ENCODE measurements at regions not wholly inside any gene's neighbourhood (a gene's known extent, or its start where the extent isn't known, plus 50 kb on each side); places are given as distances from the start of the nearest gene placed in this dataset.

DNA sequence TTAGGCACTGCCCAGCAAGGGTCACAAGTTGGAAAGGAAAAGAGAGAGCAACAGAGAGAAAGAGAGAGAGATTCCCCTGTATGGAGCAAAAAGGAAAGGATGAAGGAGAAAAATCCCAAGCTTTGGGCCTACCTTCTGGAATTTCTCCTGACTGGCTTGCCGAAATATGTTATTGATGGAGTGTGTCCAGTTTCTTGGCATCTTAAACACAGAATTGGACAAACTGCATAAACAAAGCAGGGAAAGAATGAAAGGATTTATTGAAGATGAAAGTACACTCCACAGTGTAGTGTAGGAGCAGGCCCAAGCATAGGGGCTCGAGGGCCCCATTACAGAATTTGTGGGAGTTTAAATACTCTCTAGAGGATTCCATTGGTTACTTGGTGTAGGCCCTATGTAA, 627.8 kb upstream of the CNTNAP2 start:
- Histone ChIP-seq H3K27me3 (ENCODE audit: insufficient read depth) (no peaks in the 10 kb centered on the region), H3K9me2 (ENCODE audit: insufficient read depth) (no peaks in the 10 kb centered on the region), H3K4me2 (no peak overlapping the region), H3K4me3 (no peak overlapping the region), H3K79me2 (replicated peaks; ENCODE audit: insufficient read depth) (no peaks in the 10 kb centered on the region), H3K36me3 (ENCODE audit: insufficient read depth) (0 out of 2 replicates have a peak, but pooled peaks cover 5% of the 10 kb centered on the region), H2AFZ (no peak overlapping the region), H4K20me1 (replicated peaks; ENCODE audit: insufficient read depth) (no peaks in the 10 kb centered on the region), H3K27ac (ENCODE audit: low read depth) (no peak overlapping the region), H3K4me1 (ENCODE audit: insufficient read depth) (no peaks in the 10 kb centered on the region), H3F3A (replicated peaks; ENCODE audit: low read depth) (no peaks in the 10 kb centered on the region)
- Mint-ChIP-seq H3K27ac (no peak overlapping the region), H3K4me1 (no peaks in the 10 kb centered on the region), H3K9me3 (peaks cover 81% of the 10 kb centered on the region), H3K36me3 (ENCODE audit: low read depth) (peaks cover 26% of the 10 kb centered on the region; the same call in 2 of the 3 replicates), H3K4me3 (no peak overlapping the region), H3K27me3 (ENCODE audit: insufficient read depth, low read depth, poor library complexity) (no peaks in the 10 kb centered on the region)
- DNase-seq (ENCODE audit: low spot score) (no peak), ATAC-seq (no peak)
- TF ChIP-seq, protein P1, sequence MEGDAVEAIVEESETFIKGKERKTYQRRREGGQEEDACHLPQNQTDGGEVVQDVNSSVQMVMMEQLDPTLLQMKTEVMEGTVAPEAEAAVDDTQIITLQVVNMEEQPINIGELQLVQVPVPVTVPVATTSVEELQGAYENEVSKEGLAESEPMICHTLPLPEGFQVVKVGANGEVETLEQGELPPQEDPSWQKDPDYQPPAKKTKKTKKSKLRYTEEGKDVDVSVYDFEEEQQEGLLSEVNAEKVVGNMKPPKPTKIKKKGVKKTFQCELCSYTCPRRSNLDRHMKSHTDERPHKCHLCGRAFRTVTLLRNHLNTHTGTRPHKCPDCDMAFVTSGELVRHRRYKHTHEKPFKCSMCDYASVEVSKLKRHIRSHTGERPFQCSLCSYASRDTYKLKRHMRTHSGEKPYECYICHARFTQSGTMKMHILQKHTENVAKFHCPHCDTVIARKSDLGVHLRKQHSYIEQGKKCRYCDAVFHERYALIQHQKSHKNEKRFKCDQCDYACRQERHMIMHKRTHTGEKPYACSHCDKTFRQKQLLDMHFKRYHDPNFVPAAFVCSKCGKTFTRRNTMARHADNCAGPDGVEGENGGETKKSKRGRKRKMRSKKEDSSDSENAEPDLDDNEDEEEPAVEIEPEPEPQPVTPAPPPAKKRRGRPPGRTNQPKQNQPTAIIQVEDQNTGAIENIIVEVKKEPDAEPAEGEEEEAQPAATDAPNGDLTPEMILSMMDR (conservative IDR thresholded peaks at IDR 0.05; ENCODE audit: low read depth in 2 of 2): no peak
- TF ChIP-seq REST (IDR thresholded peaks at IDR 0.05; ENCODE audit: unreplicated experiment): no peak
- TF ChIP-seq EZH2 (IDR thresholded peaks at IDR 0.05; ENCODE audit: low read depth, unreplicated experiment): no peak
- TF ChIP-seq NANOG (IDR thresholded peaks at IDR 0.05; ENCODE audit: borderline replicate concordance): no peak
- no peak for TF ChIP-seq ETS1 (IDR thresholded peaks at IDR 0.05)
- no peak for TF ChIP-seq ZNF114 (CRISPR knock-in tag; IDR thresholded peaks at IDR 0.05)
- no peak for TF ChIP-seq POLR2AphosphoS5 (IDR thresholded peaks at IDR 0.05; ENCODE audit: low read depth)
- TF ChIP-seq EZH2phosphoT487 (IDR thresholded peaks at IDR 0.05; ENCODE audit: unreplicated experiment): no peak
- TF ChIP-seq STAT1 (IDR thresholded peaks at IDR 0.05; ENCODE audit: unreplicated experiment): no peak
- TF ChIP-seq JUNB (IDR thresholded peaks at IDR 0.05; ENCODE audit: unreplicated experiment): no peak
- no peak for TF ChIP-seq ZNF331 (CRISPR knock-in tag; IDR thresholded peaks at IDR 0.05; ENCODE audit: low read depth)
- TF ChIP-seq CREB1 (CRISPR knock-in tag; IDR thresholded peaks at IDR 0.05; ENCODE audit: low read depth): no peak
- no peak for TF ChIP-seq ZNF462 (CRISPR knock-in tag; IDR thresholded peaks at IDR 0.05)

Measured in GM23338 (cell line).